GM12891 (cell line): ENCODE measurements at regions not wholly inside any gene's neighbourhood (a gene's known extent, or its start where the extent isn't known, plus 50 kb on each side); places are given as distances from the start of the nearest gene placed in this dataset.
"Not testable (repeated sequence)": the region's sequence is repeated elsewhere in the genome, so short reads cannot be mapped to it uniquely, and the experiment has no call there.

ENCODE experiments used
- POLR2A ChIP-seq: IDR thresholded peaks from 2 replicates; pipeline ENCODE4 v1.6.1; 2011; ENCODE audit warnings: low read depth, low read length, control low read depth
- POLR2AphosphoS5 ChIP-seq: IDR thresholded peaks from 2 replicates; pipeline ENCODE4 v1.6.1; 2011; ENCODE audit warnings: low read depth, low read length, control low read depth
- SPI1 ChIP-seq: IDR thresholded peaks from 2 replicates; pipeline ENCODE4 v1.6.1; 2011; ENCODE audit warnings: low read depth, low read length, control low read depth

DNA sequence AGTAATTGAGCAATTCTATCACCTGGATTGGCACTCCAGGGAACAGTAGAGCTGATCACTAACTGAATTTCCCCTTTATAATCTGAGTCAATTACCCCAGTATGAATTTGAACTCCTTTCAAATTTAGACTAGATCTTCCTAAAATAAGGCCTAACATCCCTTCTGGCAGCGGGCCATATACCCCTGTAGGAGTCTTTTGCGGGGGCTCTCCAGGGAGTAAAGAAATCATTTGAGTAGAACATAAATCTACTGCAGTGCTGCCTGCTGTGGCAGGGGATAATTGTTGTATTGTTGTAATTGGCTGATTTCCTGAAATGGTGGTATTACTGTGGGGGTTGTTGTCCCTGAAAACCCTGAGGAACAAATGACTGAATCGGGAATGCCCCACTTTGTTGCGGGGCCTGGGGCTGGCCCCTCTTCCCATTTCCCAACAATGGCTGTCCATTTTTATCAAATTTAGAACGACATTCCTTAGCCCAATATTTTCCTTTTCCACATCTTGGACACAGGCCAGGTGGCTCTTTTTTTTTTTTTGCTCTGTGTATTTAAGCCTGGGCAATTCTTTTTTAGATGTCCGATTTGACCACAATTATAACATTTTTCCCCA lies 217.4 kb downstream of the ADRA2C start:
- not testable (repeated sequence) for TF ChIP-seq POLR2AphosphoS5, POLR2A, SPI1
